Tibial nerve (tissue), 4 donors: ENCODE measurements at regions not wholly inside any gene's neighbourhood (a gene's known extent, or its start where the extent isn't known, plus 50 kb on each side); places are given as distances from the start of the nearest gene placed in this dataset.

ENCODE experiments used
- DNase-seq, 2 donors: peaks; one replicate each; pipeline ENCODE4 v3.0.0-alpha.2; 2019; ENCODE audit warnings: low spot score in 2 of 2
- H3K27ac ChIP-seq, 4 donors: fragments of 200-600 bp; sonication (generic) in 3 of 4; one replicate each; pipeline ENCODE4 v1.5.1; 2017 to 2019; ENCODE audit warnings: mild to moderate bottlenecking in 1 of 4
- H3K27me3 ChIP-seq, 2 donors: fragments of 200-600 bp; sonication (generic) in 1 of 2; one replicate each; pipeline versions ENCODE4 v1.5.1 to v1.6.0; 2017 to 2019
- H3K36me3 ChIP-seq, 3 donors: fragments of 200-600 bp; sonication (generic); one replicate each; pipeline ENCODE4 v1.5.1; 2018 to 2019
- H3K4me1 ChIP-seq, 4 donors: fragments of 200-600 bp; sonication (generic) in 3 of 4; one replicate each; pipeline ENCODE4 v1.5.1; 2017 to 2019
- H3K4me3 ChIP-seq, 4 donors: fragments of 200-600 bp; sonication (generic) in 3 of 4; one replicate each; pipeline ENCODE4 v1.5.1; 2017 to 2019; ENCODE audit warnings: mild to moderate bottlenecking in 1 of 4, moderate library complexity in 1 of 4
- H3K9me3 ChIP-seq, 4 donors: fragments of 200-600 bp; sonication (generic) in 3 of 4; one replicate each; pipeline ENCODE4 v1.5.1; 2017 to 2019
- EP300 ChIP-seq, 2 donors: sonication (generic); formaldehyde crosslinking; IDR thresholded peaks; one replicate each; pipeline ENCODE4 v1.6.1; 2017; ENCODE audit warnings: antibody characterized with exemption in 2 of 2, mild to moderate bottlenecking in 1 of 2
- POLR2A ChIP-seq, 2 donors: fragments of 450-650 bp; IDR thresholded peaks; one replicate each; pipeline ENCODE4 v1.6.1; 2017; ENCODE audit warnings: antibody characterized with exemption in 2 of 2, mild to moderate bottlenecking in 2 of 2, moderate library complexity in 2 of 2
- WGBS, 2 donors: methylation state at CpG; one replicate each; pipeline ENCODE4 v1.1.5; 2018; 5-methylcytosine and 5-hydroxymethylcytosine counted together
- TF ChIP-seq, protein P1 (sequence below), 5 experiments: fragments of 200-600 bp in 3 of 5; fragments of 450-650 bp in 2 of 5; sonication (generic) in 3 of 5; IDR thresholded peaks; one replicate each; pipeline ENCODE4 v1.5.1; 2016 to 2019; ENCODE audit warnings: antibody characterized with exemption in 5 of 5, mild to moderate bottlenecking in 3 of 5, moderate library complexity in 2 of 5

DNA sequence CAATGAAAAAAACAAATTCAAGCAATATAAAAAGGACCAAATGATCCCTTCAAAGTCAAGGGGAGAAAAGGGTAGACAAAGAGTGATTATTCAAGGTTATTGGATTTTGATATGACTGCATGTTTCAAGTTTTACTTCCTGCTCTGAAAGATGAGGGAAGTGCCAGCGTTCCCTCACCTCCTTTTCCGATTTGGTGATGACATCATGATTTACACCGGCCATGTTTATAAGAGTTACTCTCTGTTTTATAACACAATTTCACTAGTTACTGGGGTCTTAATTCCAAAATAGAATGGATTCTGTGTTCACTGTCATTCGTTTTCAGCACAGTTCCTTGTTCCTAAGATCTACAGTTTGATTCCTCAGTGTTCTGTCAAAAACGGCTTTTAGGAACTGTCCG lies 60.5 kb upstream of the CPXM2 start:
- no peaks in the 10 kb centered on the region for H3K4me1 ChIP-seq
- H3K4me3 ChIP-seq: no peak overlapping the region
- H3K27me3 ChIP-seq: no peaks in the 10 kb centered on the region
- no peaks in the 10 kb centered on the region for H3K36me3 ChIP-seq
- no peak for DNase-seq
- no peak overlapping the region for H3K27ac ChIP-seq
- TF ChIP-seq EP300 (IDR thresholded peaks at IDR 0.05): no peak
- TF ChIP-seq POLR2A (IDR thresholded peaks at IDR 0.05): no peak
- TF ChIP-seq, protein P1, sequence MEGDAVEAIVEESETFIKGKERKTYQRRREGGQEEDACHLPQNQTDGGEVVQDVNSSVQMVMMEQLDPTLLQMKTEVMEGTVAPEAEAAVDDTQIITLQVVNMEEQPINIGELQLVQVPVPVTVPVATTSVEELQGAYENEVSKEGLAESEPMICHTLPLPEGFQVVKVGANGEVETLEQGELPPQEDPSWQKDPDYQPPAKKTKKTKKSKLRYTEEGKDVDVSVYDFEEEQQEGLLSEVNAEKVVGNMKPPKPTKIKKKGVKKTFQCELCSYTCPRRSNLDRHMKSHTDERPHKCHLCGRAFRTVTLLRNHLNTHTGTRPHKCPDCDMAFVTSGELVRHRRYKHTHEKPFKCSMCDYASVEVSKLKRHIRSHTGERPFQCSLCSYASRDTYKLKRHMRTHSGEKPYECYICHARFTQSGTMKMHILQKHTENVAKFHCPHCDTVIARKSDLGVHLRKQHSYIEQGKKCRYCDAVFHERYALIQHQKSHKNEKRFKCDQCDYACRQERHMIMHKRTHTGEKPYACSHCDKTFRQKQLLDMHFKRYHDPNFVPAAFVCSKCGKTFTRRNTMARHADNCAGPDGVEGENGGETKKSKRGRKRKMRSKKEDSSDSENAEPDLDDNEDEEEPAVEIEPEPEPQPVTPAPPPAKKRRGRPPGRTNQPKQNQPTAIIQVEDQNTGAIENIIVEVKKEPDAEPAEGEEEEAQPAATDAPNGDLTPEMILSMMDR (IDR thresholded peaks at IDR 0.05): no peak
- 76 to 77% methylated on average over 6 of the region's 6 CpGs for WGBS, 2 donors
- peaks cover 0 to 3% (median 0%) of the 10 kb centered on the region in 4 donors for H3K9me3 ChIP-seq

- peaks cover 0 to 16% (median 0%) of the 10 kb centered on the region in 4 donors for H3K4me1 ChIP-seq
These were observed 56.6 kb upstream of the CPXM2 start for GRCh38 chr10:123948030-123948823.

GRCh38 chr10:123945325-123945920 lies 53.8 kb upstream of the CPXM2 start:
- TF ChIP-seq EP300 (IDR thresholded peaks at IDR 0.05): no peak
- no peak for TF ChIP-seq POLR2A (IDR thresholded peaks at IDR 0.05)
- TF ChIP-seq, protein P1 (IDR thresholded peaks at IDR 0.05): no peak
- 47 to 48% methylated on average over 8 of the region's 8 CpGs for WGBS, 2 donors
- Histone ChIP-seq H3K9me3 (no peaks in the 10 kb centered on the region), H3K27me3 (no peaks in the 10 kb centered on the region), H3K27ac (peak overlapping the region in 1 of 4 donors; percentile 7), H3K36me3 (no peaks in the 10 kb centered on the region), H3K4me3 (no peak overlapping the region), H3K4me1 (peaks cover 0 to 16% (median 0%) of the 10 kb centered on the region in 4 donors)
- DNase-seq: no peak

More at GRCh38 chr10:123948030-123948823, 56.6 kb upstream of the CPXM2 start:
- TF ChIP-seq EP300 (IDR thresholded peaks at IDR 0.05): no peak
- TF ChIP-seq, protein P1 (IDR thresholded peaks at IDR 0.05): no peak
- TF ChIP-seq POLR2A (IDR thresholded peaks at IDR 0.05): no peak
- H3K4me3 ChIP-seq: no peak overlapping the region
- H3K36me3 ChIP-seq: no peaks in the 10 kb centered on the region
- 74% methylated on average over 9 of the region's 9 CpGs for WGBS, 2 donors
- DNase-seq: no peak
- H3K27me3 ChIP-seq: no peaks in the 10 kb centered on the region
- H3K9me3 ChIP-seq: no peaks in the 10 kb centered on the region
- H3K27ac ChIP-seq: no peak overlapping the region

DNA sequence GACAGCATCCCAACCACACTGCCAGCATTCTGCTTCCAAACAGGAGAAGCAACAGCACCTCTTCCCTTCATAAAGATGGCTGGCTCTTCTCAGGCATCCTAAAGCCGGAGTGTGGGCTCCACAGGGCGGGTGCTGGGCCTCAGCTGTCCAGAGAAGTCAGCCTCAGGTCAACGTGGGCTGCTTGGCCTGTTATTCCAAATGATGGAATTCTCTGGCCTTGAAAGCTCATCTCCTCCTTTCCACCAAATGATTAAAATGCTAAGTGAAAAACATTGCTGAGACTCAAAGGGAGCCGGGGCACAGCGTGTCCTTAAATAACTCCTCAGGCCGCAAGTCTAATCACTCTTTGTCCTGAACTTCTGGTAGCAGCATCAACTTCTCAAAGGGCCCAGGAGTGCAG lies 53.1 kb upstream of the CPXM2 start:
- H3K27me3 ChIP-seq: no peaks in the 10 kb centered on the region
- DNase-seq: no peak
- peaks cover 0 to 16% (median 0%) of the 10 kb centered on the region in 4 donors for H3K4me1 ChIP-seq
- no peaks in the 10 kb centered on the region for H3K36me3 ChIP-seq
- peak overlapping the region in 1 of 4 donors; percentile 29 for H3K27ac ChIP-seq
- no peak overlapping the region for H3K4me3 ChIP-seq
- WGBS, 2 donors: 20 to 36% methylated on average over 6 of the region's 6 CpGs
- H3K9me3 ChIP-seq: no peaks in the 10 kb centered on the region
- TF ChIP-seq POLR2A (IDR thresholded peaks at IDR 0.05) (no peak), EP300 (IDR thresholded peaks at IDR 0.05) (no peak)
- TF ChIP-seq, protein P1 (IDR thresholded peaks at IDR 0.05): no peak

- Histone ChIP-seq H3K4me1 (peaks cover 0 to 16% (median 0%) of the 10 kb centered on the region in 4 donors), H3K27me3 (no peaks in the 10 kb centered on the region), H3K9me3 (no peaks in the 10 kb centered on the region), H3K36me3 (no peaks in the 10 kb centered on the region), H3K4me3 (no peak overlapping the region), H3K27ac (no peak overlapping the region)
- no peak for DNase-seq
- TF ChIP-seq EP300 (IDR thresholded peaks at IDR 0.05): no peak
- no peak for TF ChIP-seq POLR2A (IDR thresholded peaks at IDR 0.05)
- TF ChIP-seq, protein P1 (IDR thresholded peaks at IDR 0.05): no peak
- 80 to 85% methylated on average over 3 of the region's 3 CpGs for WGBS, 2 donors
These were observed 51.7 kb upstream of the CPXM2 start for GRCh38 chr10:123943307-123943706.
